ENCODE measurements at regions not wholly inside any gene's neighbourhood (a gene's known extent, or its start where the extent isn't known, plus 50 kb on each side); places are given as distances from the start of the nearest gene placed in this dataset.
"Not testable (repeated sequence)": the region's sequence is repeated elsewhere in the genome, so short reads cannot be mapped to it uniquely, and the experiment has no call there.

GRCh38 chr3:55296030-55296429 lies 191.1 kb downstream of the WNT5A start:
- no peak for DNase-seq (ENCODE audit: low spot score)

GRCh38 chr3:55294557-55294956 lies 192.5 kb downstream of the WNT5A start:
- no peak for DNase-seq (ENCODE audit: low spot score)

- DNase-seq (ENCODE audit: low spot score) = no peak
Measured at GRCh38 chr3:55292360-55292759, 194.7 kb downstream of the WNT5A start.

- DNase-seq (ENCODE audit: low spot score) = no peak
Measured at GRCh38 chr3:55288657-55289056, 198.4 kb downstream of the WNT5A start.

GRCh38 chr3:55286693-55287092 lies 200.4 kb downstream of the WNT5A start:
- DNase-seq (ENCODE audit: low spot score) = no peak

GRCh38 chr3:55285156-55285555 lies 201.9 kb downstream of the WNT5A start:
- DNase-seq (ENCODE audit: low spot score) = peak; percentile 53

- no peak for DNase-seq (ENCODE audit: low spot score)
Measured at GRCh38 chr3:55283441-55283925, 203.6 kb downstream of the WNT5A start.

- DNase-seq (ENCODE audit: low spot score) = no peak
Measured at GRCh38 chr3:55282994-55283393, 204.1 kb downstream of the WNT5A start.

GRCh38 chr3:55272031-55272645 lies 215.0 kb downstream of the WNT5A start:
- DNase-seq (ENCODE audit: low spot score) = no peak

GRCh38 chr3:55271549-55271948 lies 215.6 kb downstream of the WNT5A start:
- no peak for DNase-seq (ENCODE audit: low spot score)

- DNase-seq (ENCODE audit: low spot score) = no peak
Measured at GRCh38 chr3:55270976-55271375, 216.1 kb downstream of the WNT5A start.

- no peak for DNase-seq (ENCODE audit: low spot score)
Measured at GRCh38 chr3:55269636-55270035, 217.5 kb downstream of the WNT5A start.

GRCh38 chr3:55269096-55269495 lies 218.0 kb downstream of the WNT5A start:
- no peak for DNase-seq (ENCODE audit: low spot score)

- peak; percentile 44 for DNase-seq (ENCODE audit: low spot score)
Measured at GRCh38 chr3:55267206-55267930, 219.7 kb downstream of the WNT5A start.

GRCh38 chr3:55264919-55265318 lies 222.2 kb downstream of the WNT5A start:
- DNase-seq (ENCODE audit: low spot score) = no peak

- peak; percentile 48 for DNase-seq (ENCODE audit: low spot score)
Measured at GRCh38 chr3:55252921-55253320, 234.2 kb downstream of the WNT5A start.

- DNase-seq (ENCODE audit: low spot score) = not testable (repeated sequence)
Measured at GRCh38 chr3:55249156-55249555, 237.9 kb downstream of the WNT5A start.

GRCh38 chr3:55247666-55248065 lies 239.4 kb downstream of the WNT5A start:
- no peak for DNase-seq (ENCODE audit: low spot score)

- no peak for DNase-seq (ENCODE audit: low spot score)
Measured at GRCh38 chr3:55246033-55246432, 241.1 kb downstream of the WNT5A start.

GRCh38 chr3:55245351-55245750 lies 241.8 kb downstream of the WNT5A start:
- no peak for DNase-seq (ENCODE audit: low spot score)

GRCh38 chr3:55244247-55244646 lies 242.9 kb downstream of the WNT5A start:
- no peak for DNase-seq (ENCODE audit: low spot score)

GRCh38 chr3:55243678-55244077 lies 243.4 kb downstream of the WNT5A start:
- no peak for DNase-seq (ENCODE audit: low spot score)

GRCh38 chr3:55242921-55243320 lies 244.2 kb downstream of the WNT5A start:
- no peak for DNase-seq (ENCODE audit: low spot score)

GRCh38 chr3:55241098-55241497 lies 246.0 kb downstream of the WNT5A start:
- DNase-seq (ENCODE audit: low spot score) = no peak

Data from GM03348 (cell line).